Body of pancreas (tissue), 4 donors: ENCODE measurements at regions not wholly inside any gene's neighbourhood (a gene's known extent, or its start where the extent isn't known, plus 50 kb on each side); places are given as distances from the start of the nearest gene placed in this dataset.

ENCODE experiments used
- ATAC-seq: fragments of 150-250 bp; one replicate; pipeline ENCODE4 v1.9.1; 2016
- DNase-seq, 4 donors: peaks; one replicate each; pipeline ENCODE4 v3.0.0-alpha.2; 2019
- H3K27ac ChIP-seq, 4 donors: fragments of 200-600 bp; sonication (generic); 1 replicate in 3 of 4; 2 replicates in 1 of 4; pipeline versions ENCODE4 v1.5.1 to v1.6.1; 2016 to 2019; ENCODE audit warnings: mild to moderate bottlenecking in 1 of 4, mixed read lengths in 1 of 4, moderate library complexity in 1 of 4
- H3K27me3 ChIP-seq, 2 donors: fragments of 200-600 bp; sonication (generic); one replicate each; pipeline ENCODE4 v1.6.0; 2016; ENCODE audit warnings: mild to moderate bottlenecking in 1 of 2
- H3K36me3 ChIP-seq, 2 donors: fragments of 200-600 bp; sonication (generic); replicated peaks in 1 of 2; 2 replicates each; pipeline ENCODE4 v1.5.1; 2016; ENCODE audit warnings: low read depth in 2 of 2; ENCODE audit not compliant: insufficient read depth in 1 of 2
- H3K4me1 ChIP-seq: fragments of 200-600 bp; sonication (generic); one replicate; pipeline ENCODE4 v1.6.0; 2016
- H3K4me3 ChIP-seq, 2 donors: fragments of 200-600 bp; sonication (generic); 1 replicate in 1 of 2; 2 replicates in 1 of 2; pipeline ENCODE4 v1.5.1; 2016 to 2019
- H3K9me3 ChIP-seq, 3 donors: fragments of 200-600 bp; sonication (generic); 1 replicate in 2 of 3; 2 replicates in 1 of 3; pipeline ENCODE4 v1.5.1; 2016
- CTCF ChIP-seq, 7 experiments: fragments of 450-650 bp in 4 of 7; fragments of 200-600 bp in 3 of 7; sonication (generic) in 3 of 7; IDR thresholded peaks; one replicate each; pipeline ENCODE4 v1.5.1; 2016 to 2019; ENCODE audit warnings: antibody characterized with exemption in 7 of 7
- POLR2A ChIP-seq, 3 donors: fragments of 450-650 bp; IDR thresholded peaks; one replicate each; pipeline ENCODE4 v1.6.1; 2016; ENCODE audit warnings: antibody characterized with exemption in 3 of 3, mild to moderate bottlenecking in 2 of 3
- WGBS, 2 donors: methylation state at CpG; one replicate each; pipeline ENCODE4 v1.1.5; 2017; 5-methylcytosine and 5-hydroxymethylcytosine counted together
- intact Hi-C: fragments of 100-400 bp; cut with DNase I; formaldehyde crosslinking; loops from one replicate; pipeline ENCODE4 v1.15.1; 2023

- Histone ChIP-seq H3K9me3 (no peaks in the 10 kb centered on the region), H3K27ac (no peak overlapping the region), H3K36me3 (no peaks in the 10 kb centered on the region), H3K27me3 (no peaks in the 10 kb centered on the region), H3K4me1 (no peaks in the 10 kb centered on the region), H3K4me3 (no peak overlapping the region)
- intact Hi-C loops = no loop called here
- WGBS, 2 donors = 93 to 95% methylated on average over 6 of the region's 6 CpGs
- TF ChIP-seq POLR2A (IDR thresholded peaks at IDR 0.05) (no peak), CTCF (IDR thresholded peaks at IDR 0.05) (no peak)
- no peak for DNase-seq
- no peak for ATAC-seq
Measured at GRCh38 chr3:6255229-6255628, 605.7 kb upstream of the GRM7 start.

GRCh38 chr3:6260551-6261191 lies 600.2 kb upstream of the GRM7 start:
- no peak for ATAC-seq
- H3K27ac ChIP-seq = no peak overlapping the region
- DNase-seq = no peak
- H3K4me3 ChIP-seq = no peak overlapping the region
- no peaks in the 10 kb centered on the region for H3K36me3 ChIP-seq
- H3K27me3 ChIP-seq = no peaks in the 10 kb centered on the region
- H3K4me1 ChIP-seq = peaks cover 24% of the 10 kb centered on the region
- no peak for TF ChIP-seq CTCF (IDR thresholded peaks at IDR 0.05)
- TF ChIP-seq POLR2A (IDR thresholded peaks at IDR 0.05) = no peak
- intact Hi-C loops = no loop called here
- no peaks in the 10 kb centered on the region for H3K9me3 ChIP-seq
- 77 to 87% methylated on average over 5 of the region's 5 CpGs for WGBS, 2 donors

- H3K9me3 ChIP-seq = no peaks in the 10 kb centered on the region
- H3K4me3 ChIP-seq = no peak overlapping the region
- ATAC-seq (peak; percentile 75), DNase-seq (peak; percentile 12 to 62 (median 33))
- TF ChIP-seq POLR2A (IDR thresholded peaks at IDR 0.05) (no peak), CTCF (IDR thresholded peaks at IDR 0.05) (no peak)
- peaks cover 24% of the 10 kb centered on the region for H3K4me1 ChIP-seq
- 0 to 10% methylated on average over 2 of the region's 2 CpGs for WGBS, 2 donors
- intact Hi-C loops = no loop called here
- peak overlapping the region in 3 of 4 donors; percentile 22 to 47 (median 38) for H3K27ac ChIP-seq
- H3K27me3 ChIP-seq = no peaks in the 10 kb centered on the region
- H3K36me3 ChIP-seq = no peaks in the 10 kb centered on the region
Measured at GRCh38 chr3:6262010-6262409, 598.9 kb upstream of the GRM7 start.

GRCh38 chr3:6264036-6264435 lies 596.9 kb upstream of the GRM7 start:
- intact Hi-C loops = no loop called here
- 59 to 73% methylated on average over 1 of the region's 1 CpG for WGBS, 2 donors
- Histone ChIP-seq H3K9me3 (no peaks in the 10 kb centered on the region), H3K27me3 (no peaks in the 10 kb centered on the region), H3K4me3 (no peak overlapping the region), H3K4me1 (peaks cover 24% of the 10 kb centered on the region), H3K36me3 (no peaks in the 10 kb centered on the region), H3K27ac (no peak overlapping the region)
- ATAC-seq (no peak), DNase-seq (no peak)
- TF ChIP-seq POLR2A (IDR thresholded peaks at IDR 0.05) (no peak), CTCF (IDR thresholded peaks at IDR 0.05) (no peak)

- TF ChIP-seq POLR2A (IDR thresholded peaks at IDR 0.05) (no peak), CTCF (IDR thresholded peaks at IDR 0.05) (no peak)
- Histone ChIP-seq H3K27me3 (no peaks in the 10 kb centered on the region), H3K4me1 (peaks cover 24% of the 10 kb centered on the region), H3K27ac (no peak overlapping the region), H3K9me3 (no peaks in the 10 kb centered on the region), H3K36me3 (no peaks in the 10 kb centered on the region), H3K4me3 (no peak overlapping the region)
- intact Hi-C loops = no loop called here
- DNase-seq (no peak), ATAC-seq (no peak)
- WGBS, 2 donors = 61 to 70% methylated on average over 1 of the region's 1 CpG
Measured at GRCh38 chr3:6264906-6265305, 596.0 kb upstream of the GRM7 start.
